GM21825 (cell line): ENCODE measurements at regions not wholly inside any gene's neighbourhood (a gene's known extent, or its start where the extent isn't known, plus 50 kb on each side); places are given as distances from the start of the nearest gene placed in this dataset.

ENCODE experiments used
- ATAC-seq: cut with Tn5 transposase; IDR thresholded peaks from one replicate; pipeline ENCODE4 v1.9.1; 2021; ENCODE audit warnings: mild to moderate bottlenecking, moderate library complexity; ENCODE audit not compliant: unreplicated experiment

GRCh38 chr10:78544423-78545090 lies 510.9 kb downstream of the RPS24 start:
- ATAC-seq = no peak

- ATAC-seq = no peak
These were observed 512.1 kb downstream of the RPS24 start for GRCh38 chr10:78545756-78546155.

- ATAC-seq = no peak
These were observed 513.7 kb downstream of the RPS24 start for GRCh38 chr10:78547397-78547796.

- no peak for ATAC-seq
These were observed 514.2 kb downstream of the RPS24 start for GRCh38 chr10:78547905-78548304.

GRCh38 chr10:78548369-78548768 lies 514.7 kb downstream of the RPS24 start:
- no peak for ATAC-seq

GRCh38 chr10:78549140-78549935 lies 515.7 kb downstream of the RPS24 start:
- ATAC-seq = no peak

GRCh38 chr10:78550090-78550489 lies 516.4 kb downstream of the RPS24 start:
- ATAC-seq = no peak

- no peak for ATAC-seq
These were observed 517.1 kb downstream of the RPS24 start for GRCh38 chr10:78550716-78551115.

- no peak for ATAC-seq
These were observed 517.4 kb upstream of the ZMIZ1 start for GRCh38 chr10:78551184-78552005.

- no peak for ATAC-seq
These were observed 516.4 kb upstream of the ZMIZ1 start for GRCh38 chr10:78552261-78552811.

- no peak for ATAC-seq
These were observed 515.0 kb upstream of the ZMIZ1 start for GRCh38 chr10:78553792-78554191.

GRCh38 chr10:78555128-78555527 lies 513.6 kb upstream of the ZMIZ1 start:
- ATAC-seq = no peak

GRCh38 chr10:78556705-78557432 lies 511.9 kb upstream of the ZMIZ1 start:
- ATAC-seq = no peak

- no peak for ATAC-seq
These were observed 511.3 kb upstream of the ZMIZ1 start for GRCh38 chr10:78557433-78557925.

GRCh38 chr10:78559661-78560340 lies 509.0 kb upstream of the ZMIZ1 start:
- no peak for ATAC-seq

GRCh38 chr10:78560341-78560688 lies 508.5 kb upstream of the ZMIZ1 start:
- ATAC-seq = no peak

- ATAC-seq = no peak
These were observed 505.5 kb upstream of the ZMIZ1 start for GRCh38 chr10:78563314-78563713.

GRCh38 chr10:78565841-78566240 lies 502.9 kb upstream of the ZMIZ1 start:
- ATAC-seq = no peak

- ATAC-seq = no peak
These were observed 502.3 kb upstream of the ZMIZ1 start for GRCh38 chr10:78566284-78567111.
